IPS-15b (cell line): ENCODE measurements at regions not wholly inside any gene's neighbourhood (a gene's known extent, or its start where the extent isn't known, plus 50 kb on each side); places are given as distances from the start of the nearest gene placed in this dataset.
"Not testable (repeated sequence)": the region's sequence is repeated elsewhere in the genome, so short reads cannot be mapped to it uniquely, and the experiment has no call there.

Experiments used
- H3K27me3 ChIP-seq: one replicate; pipeline ENCODE4 v1.6.1; 2013; ENCODE audit warnings: low read length; ENCODE audit not compliant: control insufficient read depth, insufficient read depth
- H3K36me3 ChIP-seq: one replicate; pipeline ENCODE4 v1.6.1; 2013; ENCODE audit warnings: low read length; ENCODE audit not compliant: control insufficient read depth, insufficient read depth
- H3K4me1 ChIP-seq: one replicate; pipeline ENCODE4 v1.6.1; 2013; ENCODE audit warnings: mild to moderate bottlenecking, low read length; ENCODE audit not compliant: control insufficient read depth, insufficient read depth
- H3K4me3 ChIP-seq: one replicate; pipeline ENCODE4 v1.5.1; 2013; ENCODE audit warnings: low read depth, low read length
- H3K9ac ChIP-seq: one replicate; pipeline ENCODE4 v1.6.1; 2013; ENCODE audit warnings: low read depth, mild to moderate bottlenecking, low read length
- H3K9me3 ChIP-seq: one replicate; pipeline ENCODE4 v1.6.1; 2013; ENCODE audit warnings: mild to moderate bottlenecking, low read length; ENCODE audit not compliant: control insufficient read depth, insufficient read depth

- H3K4me1 ChIP-seq, result peaks cover 9% of the 10 kb centered on the region
Measured at GRCh38 chrX:107374132-107374531, 75.3 kb upstream of the FRMPD3 start.

GRCh38 chrX:107374831-107375230 lies 74.6 kb upstream of the FRMPD3 start:
- Histone ChIP-seq H3K4me3 (no peak overlapping the region), H3K36me3 (no peaks in the 10 kb centered on the region), H3K9ac (no peak overlapping the region), H3K27me3 (no peaks in the 10 kb centered on the region), H3K9me3 (no peaks in the 10 kb centered on the region), H3K4me1 (peaks cover 9% of the 10 kb centered on the region)

More at GRCh38 chrX:107374132-107374531, 75.3 kb upstream of the FRMPD3 start:
- H3K9me3 ChIP-seq, result no peaks in the 10 kb centered on the region
- no peak overlapping the region for H3K4me3 ChIP-seq
- H3K9ac ChIP-seq, result no peak overlapping the region
- H3K27me3 ChIP-seq, result no peaks in the 10 kb centered on the region
- no peaks in the 10 kb centered on the region for H3K36me3 ChIP-seq

DNA sequence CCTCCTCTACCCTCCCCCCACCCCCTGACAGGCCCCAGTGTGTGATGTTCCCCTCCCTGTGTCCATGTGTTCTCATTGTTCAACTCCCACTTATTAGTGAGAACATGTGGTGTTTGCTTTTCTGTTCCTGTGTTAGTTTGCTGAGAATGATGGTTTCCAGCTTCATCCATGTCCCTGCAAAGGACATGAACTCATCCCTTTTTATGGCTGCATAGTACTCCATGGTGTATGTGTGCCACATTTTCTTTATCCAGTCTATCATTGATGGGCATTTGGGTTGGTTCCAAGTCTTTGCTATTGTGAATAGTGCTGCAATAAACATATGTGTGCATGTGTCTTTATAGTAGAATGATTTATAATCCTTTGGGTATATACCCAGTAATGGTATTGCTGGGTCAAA lies 73.3 kb upstream of the FRMPD3 start:
- H3K9ac ChIP-seq, H3K4me1 ChIP-seq, H3K36me3 ChIP-seq, H3K27me3 ChIP-seq, H3K4me3 ChIP-seq, H3K9me3 ChIP-seq: not testable (repeated sequence)

DNA sequence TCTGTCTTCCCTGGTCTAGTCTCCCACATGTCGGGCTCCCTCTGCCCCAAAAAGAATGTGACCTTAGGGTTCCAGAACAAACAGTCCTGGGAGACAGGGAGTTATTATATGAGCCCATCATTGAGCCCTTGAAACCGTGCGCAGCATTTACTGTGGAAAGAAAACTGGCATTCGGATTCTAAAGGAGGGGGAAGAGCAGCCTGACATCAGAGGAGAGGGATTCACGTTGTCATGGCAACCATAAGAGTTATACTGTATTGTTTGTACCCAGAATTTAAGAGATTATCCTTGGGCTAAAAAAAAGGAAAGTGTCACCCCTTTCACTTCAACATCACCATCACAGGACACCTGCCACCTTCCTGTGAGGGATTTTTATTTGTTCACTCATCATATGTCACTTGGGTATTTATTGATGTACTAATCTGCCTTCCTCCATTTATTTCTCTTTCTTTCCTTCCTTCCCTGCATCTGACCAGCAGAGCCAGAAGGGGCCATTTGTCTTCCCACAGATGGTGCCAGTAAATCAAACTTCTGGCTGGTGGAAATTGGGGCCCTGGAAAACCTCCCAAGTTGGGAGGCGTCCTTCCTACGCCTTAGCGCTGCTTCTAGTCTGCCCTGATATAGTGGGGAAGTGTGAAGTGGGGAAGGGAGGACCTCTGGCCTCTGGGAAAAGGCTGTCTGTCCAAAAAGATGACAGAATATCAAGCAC lies 64.9 kb upstream of the FRMPD3 start:
- Histone ChIP-seq H3K9ac (no peak overlapping the region), H3K27me3 (no peaks in the 10 kb centered on the region), H3K4me3 (no peak overlapping the region), H3K36me3 (no peaks in the 10 kb centered on the region), H3K9me3 (no peaks in the 10 kb centered on the region), H3K4me1 (no peaks in the 10 kb centered on the region)

GRCh38 chrX:107389726-107390125 lies 59.7 kb upstream of the FRMPD3 start:
- no peak overlapping the region for H3K4me3 ChIP-seq
- no peaks in the 10 kb centered on the region for H3K27me3 ChIP-seq
- H3K9ac ChIP-seq, result no peak overlapping the region
- H3K4me1 ChIP-seq, result no peaks in the 10 kb centered on the region
- H3K36me3 ChIP-seq, result no peaks in the 10 kb centered on the region
- no peaks in the 10 kb centered on the region for H3K9me3 ChIP-seq

DNA sequence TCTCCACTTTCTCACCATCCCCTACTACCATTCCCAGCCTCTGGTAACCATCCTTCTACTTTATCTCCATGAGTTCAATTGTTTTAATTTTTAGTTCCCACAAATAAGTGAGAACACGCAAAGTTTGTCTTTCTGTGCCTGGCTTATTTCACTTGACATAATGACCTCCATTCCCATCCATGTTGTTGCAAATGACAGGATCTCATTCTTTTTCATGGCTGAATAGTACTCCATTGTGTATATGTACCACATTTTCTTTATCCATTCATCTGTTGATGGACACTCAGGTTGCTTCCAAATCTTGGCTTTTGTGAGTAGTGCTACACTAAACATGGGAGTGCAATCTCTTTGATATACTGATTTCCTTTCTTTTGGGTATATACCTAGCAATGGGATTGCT lies 55.8 kb upstream of the FRMPD3 start:
- not testable (repeated sequence) for H3K9ac ChIP-seq, H3K9me3 ChIP-seq, H3K36me3 ChIP-seq, H3K4me3 ChIP-seq, H3K4me1 ChIP-seq, H3K27me3 ChIP-seq

DNA sequence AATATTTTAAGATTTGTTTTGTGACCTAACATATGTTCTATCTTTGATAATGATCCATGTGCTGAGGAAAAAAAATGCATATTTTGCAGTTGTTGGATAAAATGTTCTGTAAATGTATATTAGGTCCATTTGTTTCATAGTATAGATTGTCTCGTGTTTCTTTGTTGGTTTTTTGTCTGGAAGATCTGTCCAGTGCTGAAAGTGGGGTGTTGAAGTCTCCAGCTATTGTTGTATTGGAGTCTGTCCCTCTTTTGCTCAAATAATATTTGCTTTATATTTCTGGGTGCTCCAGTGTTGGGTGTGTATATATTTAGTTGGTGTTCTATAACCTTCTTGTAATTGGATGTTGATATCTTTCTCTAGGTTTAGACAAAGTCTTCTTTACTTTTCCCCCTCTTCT lies 53.2 kb upstream of the FRMPD3 start:
- no peaks in the 10 kb centered on the region for H3K27me3 ChIP-seq
- no peak overlapping the region for H3K4me3 ChIP-seq
- H3K36me3 ChIP-seq, result no peaks in the 10 kb centered on the region
- H3K9ac ChIP-seq, result no peak overlapping the region
- no peaks in the 10 kb centered on the region for H3K4me1 ChIP-seq
- no peaks in the 10 kb centered on the region for H3K9me3 ChIP-seq

DNA sequence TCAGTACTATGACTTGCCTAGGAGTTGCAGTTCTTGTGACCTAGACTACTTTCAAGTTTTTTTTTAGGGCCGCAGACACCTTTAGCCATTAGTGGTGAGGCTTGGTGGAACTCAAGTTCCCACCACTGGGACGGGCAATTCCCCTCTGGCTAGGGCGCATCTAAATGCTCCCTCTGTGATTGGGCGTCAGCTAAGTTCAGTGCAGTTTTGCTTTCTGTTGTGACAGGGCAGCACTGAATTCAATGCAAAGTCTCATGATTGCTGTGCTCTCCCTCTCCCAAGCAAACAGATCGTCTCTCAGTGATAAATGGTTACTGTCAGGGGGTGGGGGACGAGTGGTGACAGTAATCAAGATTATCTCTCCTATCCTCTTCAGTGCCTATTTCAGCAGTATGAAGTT lies 52.7 kb upstream of the FRMPD3 start:
- H3K27me3 ChIP-seq, result no peaks in the 10 kb centered on the region
- H3K4me1 ChIP-seq, result no peaks in the 10 kb centered on the region

GRCh38 chrX:107398115-107398514 lies 51.3 kb upstream of the FRMPD3 start:
- H3K27me3 ChIP-seq, result no peaks in the 10 kb centered on the region
- H3K36me3 ChIP-seq, result no peaks in the 10 kb centered on the region
- H3K9ac ChIP-seq, result no peak overlapping the region
- H3K4me1 ChIP-seq, result no peaks in the 10 kb centered on the region
- no peaks in the 10 kb centered on the region for H3K9me3 ChIP-seq
- H3K4me3 ChIP-seq, result no peak overlapping the region

More for the DNA sequence above, 52.7 kb upstream of the FRMPD3 start:
- Histone ChIP-seq H3K4me3 (no peak overlapping the region), H3K9ac (no peak overlapping the region), H3K36me3 (no peaks in the 10 kb centered on the region), H3K9me3 (no peaks in the 10 kb centered on the region)
